ENCODE measurements at regions not wholly inside any gene's neighbourhood (a gene's known extent, or its start where the extent isn't known, plus 50 kb on each side); places are given as distances from the start of the nearest gene placed in this dataset.
A peak's percentile ranks its signal among the peaks of the same experiment; 100 is the strongest.

DNA sequence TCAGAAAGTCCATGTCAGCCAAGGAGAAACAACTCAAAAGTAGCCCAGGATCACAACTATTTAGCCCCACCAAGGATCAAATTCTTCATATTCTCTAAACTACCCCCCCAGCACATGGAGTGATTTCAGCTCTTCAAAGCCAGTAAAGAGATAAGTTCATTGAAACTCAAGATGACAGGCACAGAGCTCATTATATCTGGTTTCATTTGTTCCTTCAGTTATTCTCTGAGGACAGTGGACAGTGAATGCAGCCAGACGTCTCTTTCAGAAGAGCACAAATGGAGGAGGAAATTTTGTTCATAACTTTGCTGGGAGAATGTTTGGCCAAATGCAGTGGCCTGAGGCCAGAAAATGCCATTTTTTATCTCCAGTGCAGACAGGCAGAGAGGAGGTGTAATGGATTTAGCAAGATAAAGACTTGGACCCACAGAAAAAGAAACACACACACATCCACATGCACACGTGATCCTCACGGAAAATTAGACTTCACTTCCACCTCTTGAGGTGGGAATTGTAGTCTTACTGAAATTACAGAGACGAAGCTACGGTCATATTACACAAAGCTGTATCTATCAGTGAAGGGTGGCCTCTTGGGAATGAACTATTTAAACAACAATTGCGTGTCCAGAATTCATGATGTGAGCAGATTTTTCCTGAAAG lies 64.6 kb downstream of the HES1 start:
- Histone ChIP-seq H3K4me3 (ENCODE audit: insufficient read depth, low read depth, low read length, poor library complexity, severe bottlenecking) (no peak overlapping the region), H3K36me3 (ENCODE audit: control insufficient read depth, insufficient read depth, low read length) (no peaks in the 10 kb centered on the region), H3K9me3 (ENCODE audit: control insufficient read depth, low read length) (no peaks in the 10 kb centered on the region), H3K27ac (ENCODE audit: insufficient read depth, low read length, poor library complexity, severe bottlenecking) (no peak overlapping the region), H3K4me1 (ENCODE audit: control insufficient read depth, insufficient read depth, low read length, poor library complexity, severe bottlenecking) (peaks cover 3% of the 10 kb centered on the region), H3K27me3 (replicated peaks; ENCODE audit: control insufficient read depth, insufficient read depth, low read length, poor library complexity, severe bottlenecking) (no peaks in the 10 kb centered on the region)
- no peak for DNase-seq

DNA sequence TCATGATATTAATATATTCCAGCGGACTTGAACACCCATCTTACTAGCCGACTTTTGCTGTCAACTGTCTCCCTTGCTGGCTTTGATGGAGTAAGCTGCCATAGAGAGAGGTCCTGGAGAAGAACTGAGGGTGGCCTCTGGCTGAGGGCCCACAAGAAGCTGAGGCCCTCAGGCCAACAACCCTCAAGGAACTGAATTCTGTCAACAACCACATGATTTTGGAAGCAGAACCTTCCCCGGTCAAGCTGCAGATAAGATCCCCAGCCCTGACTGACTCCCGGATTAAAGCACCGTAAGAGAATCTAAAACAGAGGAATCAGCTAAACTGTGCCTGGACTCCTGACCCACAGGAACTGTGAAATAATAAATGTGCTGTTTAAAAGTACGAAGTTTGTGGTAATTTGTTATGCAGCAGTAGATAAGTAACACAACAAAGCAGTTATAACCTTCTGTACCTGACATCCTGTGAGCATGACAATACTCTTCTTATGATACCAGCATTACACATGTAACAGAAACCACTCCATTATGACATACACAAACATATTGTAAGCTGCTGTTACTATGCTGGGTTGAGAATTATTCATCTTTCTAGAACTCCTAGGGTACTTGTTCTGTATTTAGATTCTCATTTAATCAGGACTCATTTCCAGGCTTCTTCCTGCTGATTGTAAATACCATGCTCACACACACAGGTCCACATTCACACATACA lies 66.2 kb downstream of the HES1 start:
- H3K4me1 ChIP-seq (ENCODE audit: control insufficient read depth, insufficient read depth, low read length, poor library complexity, severe bottlenecking), result peaks cover 3% of the 10 kb centered on the region
- no peaks in the 10 kb centered on the region for H3K27me3 ChIP-seq (replicated peaks; ENCODE audit: control insufficient read depth, insufficient read depth, low read length, poor library complexity, severe bottlenecking)
- no peak for DNase-seq
- no peaks in the 10 kb centered on the region for H3K36me3 ChIP-seq (ENCODE audit: control insufficient read depth, insufficient read depth, low read length)
- H3K9me3 ChIP-seq (ENCODE audit: control insufficient read depth, low read length), result no peaks in the 10 kb centered on the region
- H3K4me3 ChIP-seq (ENCODE audit: insufficient read depth, low read depth, low read length, poor library complexity, severe bottlenecking), result no peak overlapping the region
- no peak overlapping the region for H3K27ac ChIP-seq (ENCODE audit: insufficient read depth, low read length, poor library complexity, severe bottlenecking)

DNA sequence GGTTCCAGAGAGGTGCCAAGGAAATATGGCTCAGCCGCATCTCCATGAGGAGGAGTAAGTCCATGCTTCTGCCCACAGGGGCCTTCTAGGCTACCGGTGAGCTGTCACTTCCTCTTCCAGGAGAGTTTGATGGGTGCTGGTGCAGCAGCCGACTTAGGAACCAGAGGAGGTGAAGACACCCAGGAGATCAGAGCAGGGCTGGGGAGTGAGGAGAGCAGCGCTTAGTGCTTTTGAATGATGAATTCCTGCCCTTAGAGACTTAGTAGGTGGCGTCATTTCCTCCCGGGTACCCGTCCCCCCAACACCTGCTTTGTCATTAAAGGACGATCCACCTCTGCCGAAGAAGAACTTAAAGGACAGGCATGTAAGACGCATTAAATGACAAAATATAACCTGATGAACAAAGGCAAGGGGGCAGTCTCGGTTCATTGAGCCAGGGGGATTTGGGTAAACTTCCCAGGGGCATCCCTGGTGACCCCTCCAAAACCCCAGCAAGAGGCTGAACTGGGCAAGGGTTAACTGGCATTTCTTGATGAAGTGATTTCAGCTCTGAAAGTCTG lies 67.6 kb downstream of the HES1 start:
- Histone ChIP-seq H3K36me3 (ENCODE audit: control insufficient read depth, insufficient read depth, low read length) (no peaks in the 10 kb centered on the region), H3K9me3 (ENCODE audit: control insufficient read depth, low read length) (no peaks in the 10 kb centered on the region), H3K4me3 (ENCODE audit: insufficient read depth, low read depth, low read length, poor library complexity, severe bottlenecking) (peak overlapping the region; percentile 5), H3K4me1 (ENCODE audit: control insufficient read depth, insufficient read depth, low read length, poor library complexity, severe bottlenecking) (peaks cover 3% of the 10 kb centered on the region), H3K27ac (ENCODE audit: insufficient read depth, low read length, poor library complexity, severe bottlenecking) (no peak overlapping the region), H3K27me3 (replicated peaks; ENCODE audit: control insufficient read depth, insufficient read depth, low read length, poor library complexity, severe bottlenecking) (no peaks in the 10 kb centered on the region)
- no peak for DNase-seq

DNA sequence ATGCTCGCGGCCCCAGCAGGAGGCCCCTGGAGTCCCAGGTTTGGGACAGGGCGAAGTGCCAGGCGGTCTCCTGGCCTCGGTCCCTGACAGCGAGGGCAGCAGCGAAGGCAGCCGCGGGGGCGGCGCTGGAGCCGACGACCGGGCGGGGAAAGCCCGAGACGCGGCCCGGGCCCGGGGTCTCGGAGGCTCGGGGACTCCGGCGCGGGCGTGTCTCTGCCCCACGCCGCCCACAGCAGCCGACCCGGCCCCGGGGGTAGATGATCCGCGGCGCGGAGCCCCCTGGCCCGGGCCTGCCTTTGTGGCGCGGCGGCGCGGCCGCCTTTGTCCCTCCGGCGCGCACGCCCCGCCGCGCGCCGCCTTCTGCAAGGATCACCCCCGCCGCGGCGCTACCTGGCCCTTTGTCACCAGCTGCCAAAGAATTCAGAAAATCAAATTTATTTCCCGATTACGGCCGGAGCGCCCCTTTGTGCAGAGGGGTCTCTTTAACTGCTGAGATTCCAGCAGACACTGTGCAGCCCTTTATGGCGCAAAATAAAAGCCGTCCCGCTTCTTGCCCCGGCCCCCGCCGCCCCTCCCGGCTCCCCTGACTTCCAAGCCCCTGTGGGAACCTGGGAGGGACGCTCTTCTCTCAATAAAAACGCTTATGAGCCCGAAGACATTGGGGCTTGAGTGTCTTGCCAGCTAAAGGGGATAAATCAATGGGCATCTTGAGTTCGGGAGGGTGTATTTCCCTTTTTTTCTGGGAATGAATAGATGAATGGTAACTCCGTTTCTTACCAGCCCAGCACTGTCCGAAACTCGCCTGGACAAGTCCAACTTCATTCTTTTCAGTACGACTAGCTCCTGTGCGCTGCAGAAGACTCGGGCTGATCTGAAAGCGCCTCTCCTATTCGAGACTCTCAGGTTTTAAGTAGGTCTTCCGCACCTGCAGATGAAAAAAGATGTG lies 68.4 kb downstream of the HES1 start:
- DNase-seq, result no peak
- H3K36me3 ChIP-seq (ENCODE audit: control insufficient read depth, insufficient read depth, low read length), result no peaks in the 10 kb centered on the region
- no peaks in the 10 kb centered on the region for H3K27me3 ChIP-seq (replicated peaks; ENCODE audit: control insufficient read depth, insufficient read depth, low read length, poor library complexity, severe bottlenecking)
- H3K4me1 ChIP-seq (ENCODE audit: control insufficient read depth, insufficient read depth, low read length, poor library complexity, severe bottlenecking), result peaks cover 3% of the 10 kb centered on the region
- H3K27ac ChIP-seq (ENCODE audit: insufficient read depth, low read length, poor library complexity, severe bottlenecking), result no peak overlapping the region
- no peaks in the 10 kb centered on the region for H3K9me3 ChIP-seq (ENCODE audit: control insufficient read depth, low read length)
- H3K4me3 ChIP-seq (ENCODE audit: insufficient read depth, low read depth, low read length, poor library complexity, severe bottlenecking), result peak overlapping the region; percentile 5

DNA sequence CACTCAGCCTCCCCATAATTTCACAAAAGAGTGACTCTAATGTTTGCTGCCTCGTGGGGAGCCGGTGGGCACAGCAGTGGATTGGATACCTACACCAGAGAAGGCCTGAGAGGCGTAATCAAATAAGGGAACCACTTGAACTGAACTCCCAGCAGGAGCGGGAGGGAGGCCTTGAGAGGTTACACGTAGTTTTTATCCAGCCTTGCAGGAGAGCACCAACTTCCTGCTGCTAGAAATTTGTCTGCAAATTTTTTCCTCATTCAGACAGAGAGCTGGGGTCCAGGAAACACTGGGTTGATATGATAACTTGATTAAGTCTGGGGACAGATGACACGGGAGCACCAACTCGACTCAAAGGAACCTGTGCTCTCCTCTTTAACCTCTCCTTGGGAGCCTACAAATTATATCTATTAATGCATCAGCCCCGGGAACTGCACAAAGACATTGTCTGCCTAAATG lies 69.8 kb downstream of the HES1 start:
- Histone ChIP-seq H3K27ac (ENCODE audit: insufficient read depth, low read length, poor library complexity, severe bottlenecking) (no peak overlapping the region), H3K36me3 (ENCODE audit: control insufficient read depth, insufficient read depth, low read length) (no peaks in the 10 kb centered on the region), H3K4me3 (ENCODE audit: insufficient read depth, low read depth, low read length, poor library complexity, severe bottlenecking) (no peak overlapping the region), H3K4me1 (ENCODE audit: control insufficient read depth, insufficient read depth, low read length, poor library complexity, severe bottlenecking) (peaks cover 3% of the 10 kb centered on the region), H3K9me3 (ENCODE audit: control insufficient read depth, low read length) (no peaks in the 10 kb centered on the region), H3K27me3 (replicated peaks; ENCODE audit: control insufficient read depth, insufficient read depth, low read length, poor library complexity, severe bottlenecking) (no peaks in the 10 kb centered on the region)
- no peak for DNase-seq

DNA sequence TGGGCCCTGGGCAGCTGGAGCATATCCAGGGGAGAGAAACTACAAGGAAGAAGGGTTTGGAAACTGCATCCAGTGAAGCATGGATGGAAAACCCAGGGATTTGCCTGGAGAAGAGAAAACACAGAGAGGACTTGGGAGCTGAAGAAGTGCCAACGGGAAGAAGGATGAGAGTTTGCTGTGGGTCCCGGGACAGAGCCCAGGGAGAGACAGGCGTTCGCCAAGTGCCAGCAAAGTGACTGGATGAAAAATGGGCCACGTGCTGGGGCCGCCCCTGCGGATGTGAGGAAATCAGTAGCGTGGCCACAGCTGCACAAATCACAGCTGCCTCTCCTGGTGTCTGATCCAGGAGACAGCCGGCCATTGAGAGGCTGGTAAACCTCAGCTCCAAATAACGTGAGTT lies 70.4 kb downstream of the HES1 start:
- H3K4me3 ChIP-seq (ENCODE audit: insufficient read depth, low read depth, low read length, poor library complexity, severe bottlenecking), result no peak overlapping the region
- H3K27me3 ChIP-seq (replicated peaks; ENCODE audit: control insufficient read depth, insufficient read depth, low read length, poor library complexity, severe bottlenecking), result no peaks in the 10 kb centered on the region
- H3K27ac ChIP-seq (ENCODE audit: insufficient read depth, low read length, poor library complexity, severe bottlenecking), result no peak overlapping the region
- no peak for DNase-seq
- H3K36me3 ChIP-seq (ENCODE audit: control insufficient read depth, insufficient read depth, low read length), result no peaks in the 10 kb centered on the region
- H3K9me3 ChIP-seq (ENCODE audit: control insufficient read depth, low read length), result no peaks in the 10 kb centered on the region
- peaks cover 3% of the 10 kb centered on the region for H3K4me1 ChIP-seq (ENCODE audit: control insufficient read depth, insufficient read depth, low read length, poor library complexity, severe bottlenecking)

DNA sequence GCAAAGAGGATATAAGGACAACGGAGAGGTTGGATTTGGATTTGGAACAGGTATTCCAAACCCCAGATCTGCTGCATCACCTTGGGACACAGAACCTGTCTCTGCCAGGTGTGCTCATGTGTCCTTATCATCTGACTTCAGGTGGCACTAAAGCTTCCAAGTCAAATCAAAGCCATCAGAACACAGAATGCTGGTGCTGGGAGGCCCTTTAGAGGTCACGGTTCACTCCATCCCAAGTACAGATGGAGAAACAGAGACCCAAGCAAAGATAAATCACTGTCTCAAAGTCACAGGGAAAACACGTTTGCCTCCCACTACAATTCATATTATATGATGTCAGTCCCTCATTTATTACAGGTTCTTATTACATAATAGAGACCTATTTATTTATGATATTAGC lies 72.8 kb downstream of the HES1 start:
- Histone ChIP-seq H3K4me1 (ENCODE audit: control insufficient read depth, insufficient read depth, low read length, poor library complexity, severe bottlenecking) (no peaks in the 10 kb centered on the region), H3K36me3 (ENCODE audit: control insufficient read depth, insufficient read depth, low read length) (no peaks in the 10 kb centered on the region), H3K9me3 (ENCODE audit: control insufficient read depth, low read length) (no peaks in the 10 kb centered on the region), H3K4me3 (ENCODE audit: insufficient read depth, low read depth, low read length, poor library complexity, severe bottlenecking) (no peak overlapping the region), H3K27me3 (replicated peaks; ENCODE audit: control insufficient read depth, insufficient read depth, low read length, poor library complexity, severe bottlenecking) (no peaks in the 10 kb centered on the region), H3K27ac (ENCODE audit: insufficient read depth, low read length, poor library complexity, severe bottlenecking) (no peak overlapping the region)
- DNase-seq, result no peak

DNA sequence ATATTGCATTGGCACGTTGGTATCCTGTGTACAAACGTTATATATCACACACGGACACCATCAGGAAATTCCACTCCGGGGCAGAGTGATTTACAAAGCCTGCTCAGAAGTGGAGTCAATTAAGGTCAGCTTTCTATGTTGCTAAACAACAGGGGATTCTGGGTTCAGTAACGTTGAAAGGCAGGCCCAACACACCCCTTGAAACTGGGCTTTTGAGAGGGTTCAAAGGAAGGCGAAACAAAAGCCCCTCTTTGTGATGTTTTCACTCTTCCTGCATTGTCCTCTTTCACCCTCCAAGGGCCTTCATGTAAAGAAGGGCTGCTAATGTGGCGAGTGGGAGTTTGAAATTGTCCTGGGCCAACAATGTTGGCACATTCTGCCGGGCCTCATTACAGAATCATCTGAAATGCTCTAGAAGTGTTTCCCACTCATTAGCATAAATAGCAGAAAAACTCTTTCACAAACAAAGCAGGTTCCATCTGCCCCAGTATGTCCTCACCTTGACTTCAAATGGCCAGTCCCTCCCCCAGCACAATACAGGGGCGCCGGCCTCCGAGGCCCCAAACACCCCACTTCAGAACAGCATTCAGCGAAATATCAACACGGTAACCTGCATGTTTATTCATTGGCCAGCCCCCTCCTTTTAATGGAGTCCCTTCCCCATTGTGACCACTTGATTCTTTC lies 76.4 kb downstream of the HES1 start:
- no peaks in the 10 kb centered on the region for H3K36me3 ChIP-seq (ENCODE audit: control insufficient read depth, insufficient read depth, low read length)
- H3K27ac ChIP-seq (ENCODE audit: insufficient read depth, low read length, poor library complexity, severe bottlenecking), result no peak overlapping the region
- H3K9me3 ChIP-seq (ENCODE audit: control insufficient read depth, low read length), result no peaks in the 10 kb centered on the region
- H3K4me1 ChIP-seq (ENCODE audit: control insufficient read depth, insufficient read depth, low read length, poor library complexity, severe bottlenecking), result no peaks in the 10 kb centered on the region
- DNase-seq, result no peak
- no peak overlapping the region for H3K4me3 ChIP-seq (ENCODE audit: insufficient read depth, low read depth, low read length, poor library complexity, severe bottlenecking)
- no peaks in the 10 kb centered on the region for H3K27me3 ChIP-seq (replicated peaks; ENCODE audit: control insufficient read depth, insufficient read depth, low read length, poor library complexity, severe bottlenecking)

DNA sequence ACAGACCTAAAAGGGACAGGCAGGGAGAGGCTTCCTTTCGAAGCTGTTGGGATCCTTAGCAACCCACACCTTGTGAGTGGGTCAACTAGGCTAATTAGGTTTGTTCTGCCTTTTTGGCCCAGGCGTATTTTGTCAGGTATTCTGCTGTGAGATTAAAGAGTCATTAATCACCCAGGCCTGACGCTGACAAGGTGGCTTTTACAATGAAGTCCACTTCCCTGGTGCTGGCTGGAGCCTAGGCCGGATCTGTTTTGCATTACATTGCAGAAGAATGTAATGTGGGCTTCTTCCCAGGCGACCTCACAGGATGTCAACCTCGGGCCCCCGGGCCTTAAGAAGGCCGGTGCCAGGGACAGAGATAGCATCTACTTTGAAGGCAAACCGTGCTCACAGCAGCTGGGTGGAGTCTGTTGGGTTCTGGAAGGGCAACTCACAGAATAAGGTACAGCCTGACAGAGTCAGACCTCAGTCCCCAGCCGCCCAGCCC lies 76.9 kb downstream of the HES1 start:
- no peak for DNase-seq
- Histone ChIP-seq H3K27me3 (replicated peaks; ENCODE audit: control insufficient read depth, insufficient read depth, low read length, poor library complexity, severe bottlenecking) (no peaks in the 10 kb centered on the region), H3K36me3 (ENCODE audit: control insufficient read depth, insufficient read depth, low read length) (no peaks in the 10 kb centered on the region), H3K4me1 (ENCODE audit: control insufficient read depth, insufficient read depth, low read length, poor library complexity, severe bottlenecking) (no peaks in the 10 kb centered on the region), H3K27ac (ENCODE audit: insufficient read depth, low read length, poor library complexity, severe bottlenecking) (no peak overlapping the region), H3K9me3 (ENCODE audit: control insufficient read depth, low read length) (no peaks in the 10 kb centered on the region), H3K4me3 (ENCODE audit: insufficient read depth, low read depth, low read length, poor library complexity, severe bottlenecking) (no peak overlapping the region)

All from effector memory CD4-positive, alpha-beta T cell (primary cell).